Lower lobe of right lung (tissue), 2 donors: ENCODE measurements at regions not wholly inside any gene's neighbourhood (a gene's known extent, or its start where the extent isn't known, plus 50 kb on each side); places are given as distances from the start of the nearest gene placed in this dataset.

Experiments
- ATAC-seq, 2 donors: fragments of 200-7000 bp; cut with Tn5 transposase; one replicate each; pipeline ENCODE4 v1.9.1; 2020 to 2022; ENCODE audit warnings: mild to moderate bottlenecking in 2 of 2, moderate library complexity in 2 of 2
- DNase-seq: peaks from one replicate; pipeline ENCODE4 v3.0.0-alpha.2; 2020
- H3K27ac ChIP-seq: fragments of 200-600 bp; one replicate; pipeline ENCODE4 v1.8.0; 2022
- H3K27me3 ChIP-seq: fragments of 200-600 bp; one replicate; pipeline ENCODE4 v1.8.0; 2022; ENCODE audit warnings: low read depth
- H3K36me3 ChIP-seq: fragments of 200-600 bp; one replicate; pipeline ENCODE4 v1.8.0; 2022; ENCODE audit warnings: mild to moderate bottlenecking
- H3K4me1 ChIP-seq: fragments of 200-600 bp; one replicate; pipeline ENCODE4 v1.8.0; 2022
- H3K4me3 ChIP-seq: fragments of 200-600 bp; one replicate; pipeline ENCODE4 v1.8.0; 2022; ENCODE audit warnings: mild to moderate bottlenecking
- H3K9me3 ChIP-seq: fragments of 200-600 bp; one replicate; pipeline ENCODE4 v1.8.0; 2022
- CTCF ChIP-seq: fragments of 200-600 bp; IDR thresholded peaks from one replicate; pipeline ENCODE4 v1.8.0; 2022; ENCODE audit warnings: antibody characterized with exemption, mild to moderate bottlenecking
- intact Hi-C: fragments of 100-400 bp; cut with DNase I; formaldehyde crosslinking; loops from one replicate; pipeline ENCODE4 v1.11.0; 2022
- donor health status: DM: no; HTN: yes; CAD: no; lungs with severe emphysema.

GRCh38 chr11:69427337-69427736 lies 54.1 kb upstream of the LINC01488 start:
- ATAC-seq = no peak
- DNase-seq = no peak
- H3K36me3 ChIP-seq = no peaks in the 10 kb centered on the region

GRCh38 chr11:69427906-69428880 lies 53.3 kb upstream of the LINC01488 start:
- no peaks in the 10 kb centered on the region for H3K4me1 ChIP-seq
- H3K27me3 ChIP-seq = no peaks in the 10 kb centered on the region
- no peak for TF ChIP-seq CTCF
- intact Hi-C loops = no loop called here
- no peaks in the 10 kb centered on the region for H3K36me3 ChIP-seq
- no peak overlapping the region for H3K27ac ChIP-seq
- peaks cover 7% of the 10 kb centered on the region for H3K9me3 ChIP-seq
- no peak for DNase-seq
- H3K4me3 ChIP-seq = no peak overlapping the region
- ATAC-seq = peak in 1 of 2 donors; percentile 8

More at GRCh38 chr11:69427337-69427736, 54.1 kb upstream of the LINC01488 start:
- TF ChIP-seq CTCF = no peak
- Histone ChIP-seq H3K9me3 (peaks cover 7% of the 10 kb centered on the region), H3K4me3 (no peak overlapping the region), H3K27me3 (no peaks in the 10 kb centered on the region), H3K27ac (no peak overlapping the region), H3K4me1 (no peaks in the 10 kb centered on the region)
- intact Hi-C loops = no loop called here

GRCh38 chr11:69429716-69430491 lies 51.6 kb upstream of the LINC01488 start:
- ATAC-seq = no peak
- intact Hi-C loops = no loop called here

GRCh38 chr11:69430566-69430965 lies 50.9 kb upstream of the LINC01488 start:
- no peak for DNase-seq
- TF ChIP-seq CTCF = no peak
- Histone ChIP-seq H3K36me3 (no peaks in the 10 kb centered on the region), H3K27ac (no peak overlapping the region), H3K27me3 (no peaks in the 10 kb centered on the region), H3K4me1 (no peaks in the 10 kb centered on the region), H3K4me3 (no peak overlapping the region), H3K9me3 (no peaks in the 10 kb centered on the region)
- no peak for ATAC-seq
- intact Hi-C loops = no loop called here

More at GRCh38 chr11:69429716-69430491, 51.6 kb upstream of the LINC01488 start:
- no peaks in the 10 kb centered on the region for H3K36me3 ChIP-seq
- peaks cover 1% of the 10 kb centered on the region for H3K9me3 ChIP-seq
- TF ChIP-seq CTCF = no peak
- no peak overlapping the region for H3K27ac ChIP-seq
- no peaks in the 10 kb centered on the region for H3K4me1 ChIP-seq
- no peak overlapping the region for H3K4me3 ChIP-seq
- DNase-seq = no peak
- H3K27me3 ChIP-seq = no peaks in the 10 kb centered on the region

GRCh38 chr11:69431136-69431535 lies 50.3 kb upstream of the LINC01488 start:
- TF ChIP-seq CTCF = no peak
- Histone ChIP-seq H3K36me3 (no peaks in the 10 kb centered on the region), H3K9me3 (no peaks in the 10 kb centered on the region), H3K4me3 (no peak overlapping the region), H3K4me1 (no peaks in the 10 kb centered on the region), H3K27ac (no peak overlapping the region), H3K27me3 (no peaks in the 10 kb centered on the region)
- no peak for ATAC-seq
- DNase-seq = no peak
- intact Hi-C loops = no loop called here
